ENCODE measurements at regions not wholly inside any gene's neighbourhood (a gene's known extent, or its start where the extent isn't known, plus 50 kb on each side); places are given as distances from the start of the nearest gene placed in this dataset.
"Not testable (repeated sequence)": the region's sequence is repeated elsewhere in the genome, so short reads cannot be mapped to it uniquely, and the experiment has no call there.

DNA sequence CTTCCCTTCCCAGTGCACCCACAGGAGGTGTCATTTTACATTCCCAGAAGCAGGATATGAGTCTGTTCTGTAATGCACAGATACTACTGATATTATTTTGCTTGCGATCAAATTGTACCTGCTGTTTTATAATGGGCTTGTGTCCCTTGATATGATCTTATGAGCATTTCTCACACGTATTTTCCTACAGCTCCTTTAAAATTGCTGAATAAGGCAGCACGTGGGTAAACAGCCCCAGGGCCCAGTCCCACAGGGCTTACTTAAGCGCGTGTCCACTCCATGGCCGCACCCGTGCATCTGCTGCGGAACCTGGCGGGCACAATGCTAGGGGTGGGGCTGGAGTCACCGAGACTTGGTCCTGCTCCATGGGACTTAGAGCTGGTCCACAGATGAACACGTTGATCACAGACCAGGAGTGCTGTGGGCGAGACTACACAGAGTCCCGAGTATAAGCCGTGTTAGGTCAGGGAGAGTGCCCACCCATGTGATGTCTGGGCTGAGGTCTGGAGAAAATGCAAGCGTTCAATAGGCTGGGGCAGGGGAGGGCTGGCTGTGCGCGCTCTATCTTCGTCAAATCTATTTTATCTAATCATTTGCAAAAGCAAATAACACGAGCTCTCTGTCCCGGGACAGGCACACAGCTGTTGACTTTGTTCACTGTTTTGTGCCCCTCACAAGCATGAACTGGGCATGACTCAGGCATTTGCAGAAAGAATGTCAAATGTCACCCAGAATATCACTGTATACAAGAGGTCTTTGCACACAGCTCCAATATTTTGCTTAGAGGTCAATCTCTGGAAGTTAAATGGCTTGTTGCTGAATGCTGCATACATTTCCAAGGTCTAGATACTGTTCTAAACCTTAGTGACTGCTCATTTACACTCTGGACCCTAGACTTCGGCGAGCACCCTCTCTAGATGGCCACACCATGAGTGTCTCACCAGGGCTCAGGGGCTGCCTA is 119.3 kb downstream of the CRYAA start:
- no peak for DNase-seq (ENCODE audit: low spot score)

DNA sequence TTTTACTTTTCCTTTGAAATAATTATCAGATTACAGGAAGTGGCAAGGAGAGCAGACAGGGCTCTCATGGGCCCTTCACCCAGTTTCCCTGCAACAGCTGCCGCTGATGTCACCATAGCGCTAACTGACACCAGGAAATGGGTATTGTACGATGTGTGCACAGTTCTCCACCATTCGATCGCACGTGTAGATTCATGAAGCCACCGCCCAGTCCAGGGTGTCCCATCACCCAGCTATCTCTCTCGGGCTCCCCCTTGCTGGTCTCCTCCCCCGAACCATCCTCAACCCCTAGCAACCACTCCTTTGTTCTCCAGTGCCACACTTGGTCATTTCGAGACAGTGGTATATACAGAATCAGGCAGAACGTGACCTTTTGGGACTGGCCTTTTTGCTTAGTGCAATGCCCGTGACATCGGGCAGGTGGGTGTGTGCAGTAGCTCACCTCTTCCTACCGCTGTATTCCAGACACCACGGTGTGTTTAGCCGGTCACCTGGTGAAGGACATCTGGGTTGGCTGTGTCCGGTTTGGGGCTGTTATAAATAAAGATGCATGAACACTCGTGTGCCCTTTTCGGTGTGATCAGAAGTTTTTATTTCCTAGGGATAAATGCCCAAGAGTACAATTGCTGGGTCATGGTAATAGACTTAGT is 118.4 kb downstream of the CRYAA start:
- no peak for DNase-seq (ENCODE audit: low spot score)

DNA sequence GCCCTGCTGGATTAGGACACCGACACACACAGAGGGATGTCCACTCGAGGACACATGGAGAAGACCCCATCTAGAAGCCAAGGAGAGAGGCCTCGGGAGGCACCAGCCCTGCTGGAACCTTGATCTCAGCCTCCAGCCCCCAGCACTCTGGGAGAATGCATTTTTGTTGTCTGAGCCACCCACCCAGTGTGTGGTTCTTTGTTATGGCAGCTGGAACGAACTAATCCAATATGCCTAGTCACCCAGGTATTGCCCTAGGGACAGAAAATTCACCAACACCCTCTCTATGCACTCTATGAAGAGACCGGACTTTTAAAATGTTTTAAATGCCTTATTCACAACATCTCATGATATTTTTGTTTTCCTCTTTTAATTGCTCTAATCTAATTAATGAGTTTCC is 117.4 kb downstream of the CRYAA start:
- no peak for DNase-seq (ENCODE audit: low spot score)

DNA sequence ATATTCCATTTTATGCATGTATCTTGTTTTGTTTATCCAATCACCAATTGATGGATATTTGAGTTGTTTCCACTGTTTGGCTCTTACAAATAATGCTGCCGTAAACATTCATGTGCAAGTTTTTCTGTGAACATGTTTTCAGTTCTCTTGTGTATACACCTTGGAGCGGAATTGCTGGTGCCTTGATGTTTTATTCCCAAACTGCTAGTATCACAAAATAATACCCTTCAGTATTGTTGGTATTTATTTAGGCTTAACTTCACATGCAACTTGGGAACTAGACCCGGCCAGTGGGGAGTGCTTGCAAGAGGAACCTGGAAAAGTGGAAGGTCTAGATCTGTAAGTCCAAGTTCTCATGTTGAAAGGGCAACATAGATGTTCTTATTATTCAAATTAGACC is 115.9 kb downstream of the CRYAA start:
- no peak for DNase-seq (ENCODE audit: low spot score)

DNA sequence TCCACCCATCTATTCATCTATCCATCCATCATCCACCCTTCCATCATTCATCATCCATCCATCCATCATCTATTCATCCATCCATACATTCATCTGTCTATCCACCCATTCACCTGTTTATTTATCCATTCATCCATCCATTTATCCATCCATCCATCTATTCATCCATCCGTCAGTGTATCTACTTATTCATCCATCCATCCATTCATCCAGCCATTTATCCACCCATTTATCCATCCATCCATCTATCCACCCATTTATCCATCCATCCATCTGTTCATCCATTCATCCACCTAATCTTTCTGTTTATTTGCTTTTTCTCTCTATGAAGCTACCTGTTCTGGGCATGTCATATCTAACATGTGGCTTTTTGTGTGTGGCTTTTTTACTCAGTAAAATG is 115.4 kb downstream of the CRYAA start:
- no peak for DNase-seq (ENCODE audit: low spot score)

DNA sequence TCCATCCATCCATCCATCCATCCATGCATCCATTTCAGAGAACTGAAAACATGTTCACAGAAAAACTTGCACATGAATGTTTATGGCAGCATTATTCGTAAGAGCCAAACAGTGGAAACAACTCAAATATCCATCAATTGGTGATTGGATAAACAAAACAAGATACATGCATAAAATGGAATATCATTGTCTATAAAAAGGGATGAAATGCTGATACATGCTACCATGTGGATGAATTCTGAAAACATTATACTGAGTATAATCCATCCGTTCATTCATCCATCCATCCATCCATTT is 115.1 kb downstream of the CRYAA start:
- not testable (repeated sequence) for DNase-seq (ENCODE audit: low spot score)

DNA sequence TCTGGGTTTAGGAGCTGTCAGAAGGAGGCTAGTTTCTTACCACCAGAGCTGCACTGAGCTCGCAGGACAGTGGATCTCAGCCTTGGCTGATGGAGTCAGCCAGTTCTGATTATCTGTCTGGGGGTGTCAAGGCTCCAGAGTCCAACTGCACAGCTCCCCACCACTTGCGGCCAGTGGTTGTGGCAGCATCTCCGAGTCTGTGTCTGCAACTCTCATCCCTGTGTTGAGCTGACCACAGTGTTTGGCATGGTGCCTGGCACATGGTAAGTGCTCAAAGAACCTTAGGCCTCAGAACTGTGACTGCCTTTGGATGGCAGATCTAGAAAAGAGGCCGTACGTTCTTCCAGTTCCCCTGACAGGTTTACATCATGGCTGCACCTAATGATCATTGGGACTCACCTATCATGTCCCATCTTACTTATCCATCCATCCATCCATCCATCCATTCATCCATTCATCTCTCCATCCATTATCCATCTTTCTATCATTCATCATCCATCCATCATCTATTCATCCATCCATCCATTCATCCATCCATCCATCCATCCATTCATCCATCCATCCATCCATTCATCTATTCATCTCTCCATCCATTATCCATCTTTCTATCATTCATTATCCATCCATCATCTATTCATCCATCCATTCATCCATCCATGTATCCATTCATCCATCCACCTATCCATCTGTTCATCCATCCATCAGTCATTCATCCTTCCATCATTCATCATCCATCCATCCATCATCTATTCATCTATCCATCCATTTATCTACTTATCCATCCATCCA is 114.5 kb downstream of the CRYAA start:
- DNase-seq (ENCODE audit: low spot score) = no peak

DNA sequence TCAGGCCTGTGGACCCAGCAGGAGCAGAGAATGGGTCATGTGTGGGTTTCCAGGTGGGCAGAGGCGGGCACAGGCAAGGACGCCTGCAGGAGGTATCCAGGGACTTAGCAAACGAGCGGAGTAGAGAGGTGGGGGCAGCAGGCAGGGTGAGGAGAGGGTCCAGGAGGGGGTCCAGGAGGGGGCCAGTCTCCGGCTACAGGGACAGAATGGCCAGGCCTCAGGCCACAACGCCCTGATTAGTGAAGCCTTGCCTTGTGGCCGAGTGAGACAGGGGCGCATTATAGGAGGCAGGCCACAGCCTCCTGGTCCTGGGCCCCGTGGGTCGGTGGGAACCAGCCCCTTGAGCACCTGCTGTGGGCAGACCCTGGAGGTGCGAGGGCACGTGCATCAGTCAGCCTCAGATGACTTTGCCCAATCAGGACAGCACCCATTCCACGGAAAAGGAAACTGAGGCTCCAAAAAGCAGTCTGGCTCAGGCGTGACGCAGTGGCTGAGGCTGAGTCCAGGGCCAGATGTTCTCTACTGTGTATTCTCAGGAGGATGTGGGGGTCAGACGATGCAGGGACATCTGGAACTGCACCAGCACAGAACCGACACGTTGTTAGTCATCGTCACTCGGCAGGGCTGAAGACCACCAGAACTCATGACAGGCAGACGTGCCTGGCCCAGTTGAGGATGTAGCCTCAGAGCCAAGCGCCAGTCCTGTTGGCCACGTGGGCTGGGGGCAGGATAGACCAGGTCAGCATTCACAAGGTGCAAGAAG is 113.7 kb downstream of the CRYAA start:
- DNase-seq (ENCODE audit: low spot score) = no peak

DNA sequence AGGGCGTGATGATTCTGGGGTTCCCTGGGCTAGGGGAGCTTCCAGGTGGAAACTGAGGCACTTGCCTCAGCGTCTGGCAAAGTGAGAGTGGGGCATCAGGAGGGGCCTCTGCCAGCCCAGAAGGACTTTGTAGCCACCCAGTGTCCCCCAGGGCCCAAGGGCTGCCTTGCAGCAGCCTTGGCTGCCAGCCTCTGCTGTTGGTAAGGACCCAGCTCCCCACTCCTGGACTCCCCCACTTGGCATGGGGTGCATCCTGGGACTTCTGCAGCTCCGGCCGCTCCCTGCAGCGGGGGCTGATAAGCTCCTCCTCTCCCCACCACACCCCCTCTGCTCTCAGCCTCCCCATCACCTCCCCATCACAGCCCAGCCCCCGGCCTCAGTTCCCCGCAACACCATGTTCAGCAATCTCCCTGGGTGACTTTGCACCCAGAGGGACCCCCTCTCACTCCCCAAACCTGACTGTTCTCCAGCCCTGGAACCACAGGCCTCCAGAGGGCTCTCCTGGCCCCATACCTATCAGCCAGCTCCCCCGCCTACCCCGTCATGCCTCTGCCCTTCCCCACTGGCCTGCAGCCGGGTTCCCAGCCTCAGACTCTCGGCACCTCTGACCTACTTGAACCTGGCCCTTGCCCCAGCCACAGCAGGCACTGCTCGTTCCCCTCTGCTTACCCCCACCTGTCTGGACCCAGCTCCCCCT is 113.0 kb downstream of the CRYAA start:
- no peak for DNase-seq (ENCODE audit: low spot score)

DNA sequence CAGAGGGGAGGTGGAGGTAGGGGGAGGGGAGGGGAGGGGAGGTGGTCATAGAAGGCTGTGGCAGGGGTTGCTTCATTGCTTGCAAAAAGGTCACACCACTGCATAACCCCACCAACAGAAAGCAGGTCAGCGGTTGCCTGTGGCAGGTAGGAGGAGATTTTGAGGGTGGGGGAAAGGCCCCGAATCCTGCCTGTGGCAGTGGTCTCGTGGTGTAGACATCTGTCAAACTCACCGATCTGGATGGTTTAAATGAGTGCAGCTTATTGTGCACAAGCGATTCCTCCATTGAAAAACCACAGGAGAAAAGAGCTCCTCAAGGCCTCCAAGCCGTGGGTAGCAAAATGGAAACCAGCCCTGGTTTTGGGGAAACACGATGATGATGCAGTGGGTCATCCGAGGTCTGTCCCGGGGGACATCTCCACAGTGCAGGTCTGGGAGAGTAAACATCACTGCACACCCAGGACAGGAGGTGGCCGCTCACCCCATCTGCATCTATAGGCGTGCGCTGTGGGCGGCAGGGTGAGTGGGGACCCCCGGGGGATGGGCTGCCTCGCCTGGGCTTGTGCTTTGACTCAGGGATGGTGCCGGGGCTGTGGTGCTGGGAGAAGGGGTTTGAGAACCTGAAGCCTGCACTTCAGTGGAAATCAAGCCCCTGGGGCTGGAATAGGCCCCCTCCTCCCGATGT is 112.3 kb downstream of the CRYAA start:
- no peak for DNase-seq (ENCODE audit: low spot score)

DNA sequence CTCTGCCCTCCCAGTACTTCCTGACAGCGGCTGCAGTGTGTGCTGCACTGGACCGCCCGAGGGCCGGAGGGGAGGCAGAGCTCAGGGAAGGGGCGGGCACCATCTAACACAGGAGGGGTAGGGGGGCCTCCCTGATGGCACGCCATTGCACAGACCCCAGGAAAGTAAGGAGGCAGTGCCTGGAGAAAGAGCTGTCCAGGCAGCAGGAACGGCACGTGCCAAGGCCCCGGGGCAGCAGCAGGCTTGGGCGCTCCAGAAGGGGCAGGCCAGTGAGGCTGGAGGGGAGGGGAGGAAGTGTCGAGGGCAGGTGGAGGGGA is 110.7 kb downstream of the CRYAA start:
- DNase-seq (ENCODE audit: low spot score) = no peak

DNA sequence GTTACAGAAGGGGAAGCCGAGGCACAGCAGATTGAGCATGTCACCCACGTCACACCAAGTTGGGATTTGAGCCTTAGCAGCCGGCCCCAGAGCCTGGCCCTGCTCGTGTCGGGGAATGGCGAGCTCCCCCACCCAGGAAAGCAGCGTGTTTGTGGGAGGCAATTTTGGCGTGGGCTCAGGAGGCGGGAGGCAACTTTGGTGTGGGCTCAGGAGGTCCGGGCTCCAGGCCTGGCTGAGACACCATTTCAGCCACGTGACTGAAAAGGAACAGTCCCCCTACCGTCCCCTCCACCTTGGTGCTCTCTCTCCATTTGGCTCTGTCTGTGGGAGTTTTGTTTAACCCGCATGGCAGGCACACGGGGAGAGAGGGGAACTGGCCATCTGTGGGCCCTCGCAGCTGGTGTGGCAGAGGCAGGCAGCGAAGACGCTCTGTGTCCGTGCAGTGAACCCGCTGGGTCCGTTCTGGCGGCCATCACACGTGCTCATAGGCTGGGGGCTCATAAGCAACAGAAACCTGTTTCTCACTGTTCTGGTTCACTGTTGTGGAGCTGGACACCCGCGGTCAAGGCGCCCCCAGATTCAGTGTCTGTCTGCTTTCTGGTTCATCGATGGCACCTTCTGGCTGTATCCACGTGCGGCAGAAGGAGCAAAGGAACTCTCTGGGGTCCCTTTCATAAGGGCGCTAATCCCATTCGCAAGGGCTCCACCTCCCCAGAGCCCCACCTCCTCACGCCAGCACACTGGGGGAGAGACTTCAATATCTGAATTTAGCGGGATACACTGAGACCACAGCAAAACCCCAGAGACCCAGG is 110.2 kb downstream of the CRYAA start:
- DNase-seq (ENCODE audit: low spot score) = no peak

DNA sequence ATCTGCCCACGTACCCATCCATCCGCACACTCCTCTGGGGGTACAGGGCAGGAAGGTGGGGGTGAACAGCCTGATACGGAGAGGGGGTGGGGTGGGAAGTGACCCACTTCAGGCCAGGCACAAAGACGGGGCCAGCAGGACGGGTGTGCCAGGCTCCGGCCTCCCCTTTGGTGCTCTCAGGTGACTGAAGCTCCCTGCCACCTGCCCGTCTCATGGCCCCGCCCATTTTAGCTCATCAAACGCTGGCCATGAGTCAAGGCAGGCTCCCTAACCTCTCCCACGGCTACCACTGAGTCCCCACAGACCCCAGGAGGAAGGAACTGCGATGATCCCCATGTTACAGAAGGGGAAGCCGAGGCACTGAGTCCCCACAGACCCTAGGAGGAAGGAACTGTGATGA is 109.6 kb downstream of the CRYAA start:
- DNase-seq (ENCODE audit: low spot score) = no peak

DNA sequence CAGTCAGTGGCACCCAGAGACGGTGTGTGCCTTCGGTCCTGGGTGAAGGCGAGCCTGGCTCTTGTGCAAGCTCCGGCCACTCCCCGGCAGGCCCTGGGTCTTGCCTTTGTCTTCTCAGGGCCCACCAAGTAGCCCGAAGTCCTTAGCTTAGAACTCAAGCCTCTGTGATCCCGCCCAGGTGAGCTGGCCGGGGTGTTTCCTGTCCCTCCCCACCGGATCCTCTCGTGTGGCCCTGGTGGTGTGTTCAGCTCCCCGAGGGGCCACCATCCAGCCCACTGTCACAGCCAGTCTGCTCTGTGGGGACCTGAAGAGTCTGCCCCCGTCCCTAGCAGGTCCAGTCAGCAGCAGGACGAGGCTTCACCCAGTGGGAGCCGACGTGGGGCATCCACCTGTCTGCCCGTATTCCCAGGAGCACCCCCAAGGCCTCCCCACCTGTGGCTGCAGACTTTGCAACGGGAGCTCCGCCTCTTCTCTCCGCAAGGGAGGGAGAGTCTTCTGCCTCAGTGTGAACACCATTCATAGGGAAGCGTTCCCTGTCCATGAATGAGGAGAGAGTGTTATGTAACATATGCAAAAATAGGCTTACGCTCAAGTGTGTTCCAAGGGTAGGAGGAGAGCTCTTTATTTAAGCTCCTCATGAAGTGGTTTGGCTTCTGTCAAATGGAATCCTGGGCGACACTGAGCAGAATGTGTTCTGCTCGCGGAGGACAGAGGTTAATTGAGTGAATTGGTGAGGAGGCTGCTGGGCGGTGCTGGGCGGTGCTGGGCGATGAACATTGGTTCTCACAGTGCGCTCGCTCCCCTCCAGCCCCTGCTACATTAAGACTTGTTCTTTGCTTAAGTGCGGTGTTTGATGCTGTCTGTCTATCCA is 108.9 kb downstream of the CRYAA start:
- DNase-seq (ENCODE audit: low spot score) = no peak

DNA sequence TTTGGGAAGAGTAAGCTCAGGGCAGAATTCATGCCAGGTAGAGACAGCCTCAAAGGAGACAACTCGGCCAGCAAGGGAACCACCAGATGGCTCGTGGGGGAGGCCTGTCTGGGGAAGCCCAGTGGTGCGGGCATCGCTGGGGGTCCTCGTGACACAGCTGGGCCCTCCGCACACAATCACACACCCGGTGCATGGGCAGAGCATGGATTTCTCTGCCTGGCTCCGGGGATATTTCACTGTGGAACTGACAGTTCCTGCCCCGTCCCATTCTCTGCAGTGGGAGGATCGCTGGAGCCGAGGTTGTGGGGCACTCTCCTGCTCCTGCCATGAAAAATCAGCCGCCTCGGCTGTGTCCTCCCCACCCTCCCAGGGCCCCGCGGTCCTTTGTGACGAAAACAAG is 108.0 kb downstream of the CRYAA start:
- no peak for DNase-seq (ENCODE audit: low spot score)

DNA sequence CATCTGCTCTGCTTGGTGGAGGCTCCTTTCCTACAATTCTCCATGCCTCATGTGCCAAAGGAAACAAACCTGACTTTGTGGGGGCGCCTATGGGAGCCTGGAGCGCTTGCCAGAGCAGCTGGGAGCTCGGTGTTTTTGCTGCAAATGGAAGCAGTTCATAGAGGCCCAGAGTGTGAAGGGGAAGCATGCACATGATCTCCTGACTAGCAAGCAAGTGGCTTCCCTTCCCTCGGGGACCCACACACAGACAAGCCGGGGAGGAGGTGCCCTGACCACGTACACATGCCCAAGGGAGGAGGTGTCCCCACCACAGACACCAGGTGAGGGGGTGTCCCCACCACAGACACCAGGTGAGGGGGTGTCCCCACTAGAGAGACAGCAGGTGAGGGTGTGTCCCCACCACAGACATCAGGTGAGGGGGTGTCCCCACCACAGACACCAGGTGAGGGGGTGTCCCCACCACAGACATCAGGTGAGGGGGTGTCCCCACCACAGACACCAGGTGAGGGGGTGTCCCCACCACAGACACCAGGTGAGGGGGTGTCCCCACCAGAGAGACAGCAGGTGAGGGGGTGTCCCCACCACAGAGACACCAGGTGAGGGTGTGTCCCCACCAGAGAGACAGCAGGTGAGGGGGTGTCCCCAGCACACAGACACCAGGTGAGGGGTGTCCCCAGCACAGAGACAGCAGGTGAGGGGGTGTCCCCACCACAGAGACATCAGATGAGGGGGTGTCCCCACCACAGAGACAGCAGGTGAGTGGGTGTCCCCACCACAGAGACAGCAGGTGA is 106.8 kb downstream of the CRYAA start:
- DNase-seq (ENCODE audit: low spot score) = no peak

DNA sequence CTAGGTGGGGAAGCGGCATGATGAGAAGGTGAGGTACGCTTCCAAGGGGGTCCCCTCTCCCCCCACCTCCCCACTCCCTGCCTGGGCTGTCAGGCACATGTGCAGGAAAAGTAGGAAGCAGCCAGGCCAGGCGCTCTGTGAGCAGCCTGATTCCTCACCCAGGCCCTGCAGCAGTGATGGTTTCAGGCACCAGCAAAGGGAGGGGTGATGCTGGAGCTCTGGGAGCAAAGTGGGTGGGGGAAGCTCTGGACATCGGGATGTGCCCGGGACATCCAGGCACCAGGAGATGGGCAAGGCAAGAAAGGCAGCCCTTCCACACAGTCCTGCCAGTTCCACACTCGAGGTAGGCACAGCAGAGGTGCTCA is 106.1 kb downstream of the CRYAA start:
- no peak for DNase-seq (ENCODE audit: low spot score)
